GM18861 (cell line): ENCODE measurements at regions not wholly inside any gene's neighbourhood (a gene's known extent, or its start where the extent isn't known, plus 50 kb on each side); places are given as distances from the start of the nearest gene placed in this dataset.
"Not testable (repeated sequence)": the region's sequence is repeated elsewhere in the genome, so short reads cannot be mapped to it uniquely, and the experiment has no call there.

Source experiments
- ATAC-seq: cut with Tn5 transposase; IDR thresholded peaks from one replicate; pipeline ENCODE4 v1.9.1; 2021; ENCODE audit not compliant: unreplicated experiment

DNA sequence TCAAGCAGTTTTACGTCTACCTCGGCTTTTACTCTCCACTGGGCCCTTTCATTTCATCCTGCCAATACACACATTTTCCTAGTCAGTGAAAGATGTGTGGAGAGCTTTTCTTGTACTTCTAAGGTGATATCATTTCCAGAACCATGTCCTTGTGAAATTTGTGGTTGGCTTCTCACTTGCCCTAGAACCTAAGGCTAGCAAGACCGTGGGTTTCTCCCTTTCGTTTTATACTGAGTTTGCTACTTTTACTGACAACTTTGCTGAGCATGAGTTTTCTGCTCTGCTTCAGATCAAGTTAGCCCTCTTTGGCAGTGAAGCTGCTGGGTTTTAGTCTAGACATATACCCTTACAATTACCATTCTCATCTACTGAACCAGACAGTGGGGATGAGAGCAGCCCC, 95.7 kb upstream of the FRMPD4 start:
- ATAC-seq, result no peak

DNA sequence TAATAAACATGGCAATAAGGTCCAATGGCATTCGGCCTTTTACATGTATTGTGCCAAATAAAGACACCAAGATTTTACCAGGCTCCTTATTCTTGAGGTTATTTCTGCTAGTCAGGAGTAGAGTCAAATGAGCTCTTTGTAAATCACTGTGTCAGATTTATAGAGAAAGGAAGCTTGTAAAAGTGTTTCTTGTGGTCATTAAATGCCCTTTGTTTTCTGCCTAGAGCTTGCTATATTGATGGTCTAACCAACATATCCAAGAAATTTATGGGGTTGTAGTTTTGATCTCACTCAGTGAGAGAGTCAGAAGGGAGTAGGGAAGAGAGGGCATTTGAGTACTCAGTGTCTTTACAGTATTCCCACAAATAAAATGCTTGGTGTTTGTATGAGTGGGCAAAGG, 86.2 kb upstream of the FRMPD4 start:
- no peak for ATAC-seq

DNA sequence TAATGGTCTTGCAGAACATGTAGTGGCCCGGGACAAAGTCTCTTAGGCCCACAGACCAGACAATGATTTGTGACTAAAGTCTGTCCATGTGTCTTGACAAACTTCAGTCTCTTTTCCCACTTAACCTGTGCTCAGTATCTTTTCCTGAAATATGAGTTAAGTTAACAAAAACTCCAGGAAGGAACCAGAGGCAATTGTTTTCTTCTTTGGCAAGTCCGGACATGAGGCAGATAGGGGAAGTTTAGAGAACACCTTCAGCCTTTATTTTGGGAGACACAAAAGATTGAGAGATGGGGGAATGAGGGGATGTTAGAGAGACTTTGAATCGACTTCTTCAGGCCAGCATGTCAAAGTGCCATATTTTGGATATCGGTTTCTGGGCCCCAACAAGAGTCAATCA, 80.2 kb upstream of the FRMPD4 start:
- ATAC-seq, result no peak

DNA sequence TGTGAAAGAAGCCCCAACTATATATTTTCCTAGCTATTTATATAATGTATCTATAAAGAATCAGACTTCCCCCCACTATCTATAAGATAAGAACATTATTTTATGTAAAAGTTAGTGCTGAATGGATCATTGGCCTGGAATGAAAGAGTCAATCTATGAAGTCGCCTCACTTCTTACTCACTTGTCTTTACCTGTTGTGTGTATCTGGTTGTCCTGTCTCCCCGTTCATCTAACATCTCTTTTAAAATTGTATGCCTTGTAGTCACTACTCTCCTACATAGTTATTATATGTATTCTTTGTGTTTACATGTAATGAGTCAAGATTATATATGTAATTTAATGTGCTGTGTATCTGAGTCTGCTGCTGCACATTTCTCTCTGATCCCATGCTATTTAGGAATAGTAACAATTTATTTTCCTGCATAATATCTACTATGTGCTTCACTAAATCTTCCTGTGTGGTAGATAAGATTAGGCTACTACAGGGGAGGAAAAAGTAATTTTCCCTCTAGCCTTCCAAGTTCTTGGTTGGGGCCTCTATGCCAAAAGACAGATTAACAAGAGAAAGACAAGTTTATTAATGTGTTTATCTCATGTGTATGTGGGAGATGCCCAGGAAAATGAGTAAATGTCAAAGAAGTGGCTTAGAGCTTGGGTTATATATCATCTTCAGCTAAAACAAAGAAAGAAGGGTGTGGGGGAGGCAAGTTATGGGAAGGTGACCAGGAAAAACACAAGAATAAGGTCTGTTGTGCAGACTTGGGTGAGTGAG, 77.6 kb upstream of the FRMPD4 start:
- ATAC-seq, result no peak

DNA sequence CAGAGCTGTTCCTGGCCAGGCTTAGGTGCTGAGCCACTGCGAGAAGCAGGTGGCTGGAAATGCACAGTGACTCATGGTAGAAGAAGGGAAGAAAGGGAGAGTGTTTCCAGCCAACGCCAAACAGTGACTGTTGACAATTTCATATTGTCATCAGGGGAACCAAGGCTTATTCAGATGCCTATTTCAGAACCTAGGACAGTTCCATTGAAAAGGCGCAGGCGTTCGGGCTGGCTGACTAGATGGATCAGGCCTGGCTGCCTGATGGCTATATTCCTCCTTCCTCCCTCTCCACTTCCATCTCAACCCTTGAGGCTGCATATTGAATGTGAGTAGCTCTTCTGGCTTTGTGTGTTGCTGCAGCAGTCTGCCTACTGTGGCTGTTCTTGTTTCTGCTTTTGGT, 73.0 kb upstream of the FRMPD4 start:
- no peak for ATAC-seq

- no peak for ATAC-seq
These were observed 62.2 kb upstream of the FRMPD4 start for GRCh38 chrX:12076046-12076445.

DNA sequence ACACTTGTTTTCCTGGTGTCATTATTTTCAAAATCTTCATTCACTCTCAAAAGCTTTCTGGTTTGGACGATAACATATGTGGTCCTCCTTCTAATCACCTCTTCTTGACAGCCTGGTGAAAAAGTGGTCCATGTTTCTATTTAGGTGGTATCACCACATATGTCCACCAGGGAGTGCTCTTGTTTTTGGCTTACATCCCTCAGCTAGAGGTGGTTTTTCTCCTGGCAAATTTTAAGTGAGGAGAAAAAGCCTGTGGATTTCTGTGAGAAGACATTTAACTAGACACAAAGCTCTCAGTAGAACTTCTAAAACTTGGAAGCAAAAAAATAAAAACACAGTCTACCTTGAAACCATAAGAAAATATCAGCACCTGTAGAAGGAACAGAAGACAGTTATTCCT, 58.0 kb upstream of the FRMPD4 start:
- ATAC-seq, result no peak

- not testable (repeated sequence) for ATAC-seq
These were observed 55.3 kb upstream of the FRMPD4 start for GRCh38 chrX:12082959-12083358.
